Brain microvascular endothelial cell (primary cell): ENCODE measurements at regions not wholly inside any gene's neighbourhood (a gene's known extent, or its start where the extent isn't known, plus 50 kb on each side); places are given as distances from the start of the nearest gene placed in this dataset.

Experiments used
- DNase-seq: peaks from one replicate; pipeline ENCODE4 v3.0.0-alpha.2; 2020
- H3K27ac ChIP-seq: fragments of 250-450 bp; sonication (Bioruptor Pico); 2 replicates; pipeline ENCODE4 v1.5.1; 2020; ENCODE audit warnings: mild to moderate bottlenecking, moderate library complexity
- H3K27me3 ChIP-seq: fragments of 250-450 bp; sonication (Bioruptor Pico); replicated peaks from 2 replicates; pipeline ENCODE4 v1.5.1; 2020; ENCODE audit warnings: mild to moderate bottlenecking
- H3K36me3 ChIP-seq: fragments of 250-450 bp; sonication (Bioruptor Pico); replicated peaks from 2 replicates; pipeline ENCODE4 v1.5.1; 2020; ENCODE audit warnings: mild to moderate bottlenecking
- H3K4me3 ChIP-seq: 2 replicates; pipeline ENCODE4 v1.5.1; 2011; ENCODE audit warnings: low read depth, mild to moderate bottlenecking, control low read depth, low read length, moderate library complexity
- in situ Hi-C: cut with HindIII; loops from 2 replicates; pipeline ENCODE4 v1.10.0; 2017; ENCODE audit warnings: low sequenced_read_pairs, low pct_ligation_motif_present
- TF ChIP-seq, protein P1 (sequence below): IDR thresholded peaks from 2 replicates; pipeline ENCODE4 v1.5.1; 2011; ENCODE audit warnings: low read depth, mild to moderate bottlenecking, moderate library complexity, low read length, control low read depth, inconsistent platforms; ENCODE audit errors: missing control alignments

DNA sequence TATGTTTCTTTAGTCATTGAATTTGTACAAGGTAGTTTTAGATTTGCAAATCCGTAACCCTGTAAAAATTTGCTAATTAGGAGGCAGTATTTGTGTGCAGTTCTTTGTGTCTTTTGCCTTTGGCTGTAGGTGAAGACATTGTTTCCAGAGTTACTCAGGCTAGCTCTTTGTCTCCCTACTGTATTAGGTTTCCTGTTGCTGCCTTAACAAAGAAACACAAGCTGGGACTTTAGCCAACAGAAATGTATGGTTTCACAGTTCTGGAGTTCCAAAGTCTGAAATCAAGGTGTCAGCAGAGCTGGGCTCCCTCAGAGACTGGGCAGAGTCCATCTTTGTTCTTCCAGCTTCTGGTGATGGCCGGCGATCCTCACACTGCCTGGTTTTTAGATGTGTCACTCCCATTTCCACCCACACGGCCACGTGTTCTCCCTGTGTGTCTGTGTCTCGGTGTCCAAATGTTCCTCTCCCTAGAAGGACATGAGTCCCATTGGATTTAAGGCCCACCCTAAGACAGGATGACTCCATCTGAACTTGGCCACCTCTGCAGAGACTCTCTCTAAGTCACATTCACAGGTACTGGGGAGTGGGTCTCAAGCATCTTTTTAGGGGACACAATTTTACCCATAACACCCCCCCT, 309.7 kb downstream of the GALR1 start:
- Histone ChIP-seq H3K27me3 (no peaks in the 10 kb centered on the region), H3K36me3 (no peaks in the 10 kb centered on the region), H3K4me3 (no peak overlapping the region), H3K27ac (no peak overlapping the region)
- in situ Hi-C loops, result no loop called here
- TF ChIP-seq, protein P1, sequence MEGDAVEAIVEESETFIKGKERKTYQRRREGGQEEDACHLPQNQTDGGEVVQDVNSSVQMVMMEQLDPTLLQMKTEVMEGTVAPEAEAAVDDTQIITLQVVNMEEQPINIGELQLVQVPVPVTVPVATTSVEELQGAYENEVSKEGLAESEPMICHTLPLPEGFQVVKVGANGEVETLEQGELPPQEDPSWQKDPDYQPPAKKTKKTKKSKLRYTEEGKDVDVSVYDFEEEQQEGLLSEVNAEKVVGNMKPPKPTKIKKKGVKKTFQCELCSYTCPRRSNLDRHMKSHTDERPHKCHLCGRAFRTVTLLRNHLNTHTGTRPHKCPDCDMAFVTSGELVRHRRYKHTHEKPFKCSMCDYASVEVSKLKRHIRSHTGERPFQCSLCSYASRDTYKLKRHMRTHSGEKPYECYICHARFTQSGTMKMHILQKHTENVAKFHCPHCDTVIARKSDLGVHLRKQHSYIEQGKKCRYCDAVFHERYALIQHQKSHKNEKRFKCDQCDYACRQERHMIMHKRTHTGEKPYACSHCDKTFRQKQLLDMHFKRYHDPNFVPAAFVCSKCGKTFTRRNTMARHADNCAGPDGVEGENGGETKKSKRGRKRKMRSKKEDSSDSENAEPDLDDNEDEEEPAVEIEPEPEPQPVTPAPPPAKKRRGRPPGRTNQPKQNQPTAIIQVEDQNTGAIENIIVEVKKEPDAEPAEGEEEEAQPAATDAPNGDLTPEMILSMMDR, result no peak
- DNase-seq, result no peak

DNA sequence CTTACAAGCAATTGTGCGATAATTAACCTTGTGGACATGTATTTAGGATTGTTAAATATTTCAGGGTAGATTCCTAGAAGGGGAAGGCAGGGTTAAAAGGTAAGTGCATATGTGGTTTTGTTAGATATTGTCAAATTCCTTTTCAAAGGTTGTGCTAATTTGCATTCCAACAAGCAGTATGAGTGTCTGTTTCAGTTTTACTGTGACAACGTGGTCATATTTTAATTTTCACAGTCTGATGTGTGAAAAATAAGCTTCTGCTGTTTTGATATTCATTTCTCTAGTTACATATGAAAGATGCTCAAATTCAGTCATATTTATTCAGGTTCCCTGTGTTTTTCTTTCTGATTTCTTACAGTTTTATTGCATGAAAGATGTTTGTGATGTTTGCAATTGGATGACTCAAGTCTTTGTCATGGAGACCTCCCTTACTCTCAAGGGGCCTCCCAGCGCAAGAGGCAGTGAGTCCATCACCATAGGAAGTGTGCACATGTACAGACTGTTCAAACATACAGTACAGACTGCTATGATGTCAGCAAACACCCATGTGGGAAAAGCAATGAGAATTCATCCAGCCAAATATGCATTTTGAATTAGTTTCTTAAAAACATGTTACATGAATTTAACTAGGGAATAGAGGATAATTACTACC, 310.8 kb downstream of the GALR1 start:
- in situ Hi-C loops, result no loop called here
- Histone ChIP-seq H3K36me3 (no peaks in the 10 kb centered on the region), H3K4me3 (no peak overlapping the region), H3K27me3 (no peaks in the 10 kb centered on the region), H3K27ac (no peak overlapping the region)
- TF ChIP-seq, protein P1, result no peak
- DNase-seq, result peak; percentile 82

DNA sequence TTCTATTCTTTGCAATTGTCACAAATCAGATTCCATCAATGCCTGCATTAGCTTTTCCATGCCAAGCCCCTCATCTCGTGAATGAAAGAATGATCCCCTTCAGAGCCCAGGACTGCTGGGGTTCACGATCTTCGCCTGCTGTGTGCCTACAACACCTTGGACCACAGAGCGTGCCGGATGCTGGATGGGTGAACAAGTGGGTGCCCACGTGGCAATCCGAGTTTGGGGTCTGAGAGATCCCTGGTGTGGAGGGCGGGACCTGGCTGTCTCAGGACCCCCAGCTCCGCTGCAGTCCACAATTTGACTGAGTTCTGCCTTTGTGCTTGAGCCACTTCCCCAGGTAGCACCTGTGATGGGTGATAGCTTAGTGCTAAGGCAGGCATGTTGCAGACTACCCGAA, 317.0 kb downstream of the GALR1 start:
- TF ChIP-seq, protein P1, result no peak
- H3K27ac ChIP-seq, result no peak overlapping the region
- no peaks in the 10 kb centered on the region for H3K36me3 ChIP-seq
- no peak overlapping the region for H3K4me3 ChIP-seq
- no peaks in the 10 kb centered on the region for H3K27me3 ChIP-seq
- no peak for DNase-seq
- in situ Hi-C loops, result no loop called here

DNA sequence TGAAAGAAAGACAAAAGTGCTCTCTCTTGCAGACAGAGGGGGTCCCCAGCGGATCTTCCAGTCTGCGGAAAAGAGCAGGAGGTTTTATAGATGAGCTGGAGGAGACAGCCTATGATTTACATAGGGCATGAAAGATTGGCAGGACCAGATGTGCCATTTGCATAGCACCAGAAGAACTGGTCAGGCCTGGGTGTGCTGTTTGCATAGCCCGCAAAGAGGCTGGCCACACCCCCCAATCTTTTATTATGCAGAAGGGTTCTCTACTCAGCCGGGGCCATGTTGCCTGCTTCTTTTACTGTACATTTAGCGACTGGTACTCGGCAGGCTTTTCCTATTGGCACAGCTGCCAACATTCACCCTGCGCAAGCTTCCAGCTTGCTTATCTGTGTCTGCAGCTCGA, 317.6 kb downstream of the GALR1 start:
- H3K27me3 ChIP-seq, result no peaks in the 10 kb centered on the region
- TF ChIP-seq, protein P1, result no peak
- H3K4me3 ChIP-seq, result no peak overlapping the region
- in situ Hi-C loops, result no loop called here
- H3K36me3 ChIP-seq, result no peaks in the 10 kb centered on the region
- no peak for DNase-seq
- H3K27ac ChIP-seq, result no peak overlapping the region

DNA sequence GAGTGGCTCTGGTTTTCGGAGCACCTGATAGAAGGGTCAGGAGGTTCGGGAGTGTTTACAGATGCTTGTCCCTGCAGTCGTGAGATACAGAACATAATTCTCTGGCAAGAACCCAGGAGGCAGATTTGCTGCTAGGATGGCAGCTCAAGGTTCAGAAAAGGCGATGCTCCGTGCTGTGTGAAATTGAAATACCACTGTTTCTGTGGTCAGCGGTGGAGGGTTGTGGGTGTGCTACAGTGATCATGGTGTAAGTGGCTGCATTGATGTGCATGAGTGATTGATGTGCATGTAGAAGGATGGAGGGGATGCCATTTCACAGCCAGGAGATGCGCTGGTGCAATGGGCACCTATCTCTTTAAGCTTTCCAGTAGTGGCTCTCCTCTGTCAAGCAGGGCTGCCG, 322.1 kb downstream of the GALR1 start:
- in situ Hi-C loops, result no loop called here
- TF ChIP-seq, protein P1, result no peak
- Histone ChIP-seq H3K36me3 (no peaks in the 10 kb centered on the region), H3K27me3 (no peaks in the 10 kb centered on the region), H3K27ac (no peak overlapping the region), H3K4me3 (no peak overlapping the region)
- DNase-seq, result no peak

DNA sequence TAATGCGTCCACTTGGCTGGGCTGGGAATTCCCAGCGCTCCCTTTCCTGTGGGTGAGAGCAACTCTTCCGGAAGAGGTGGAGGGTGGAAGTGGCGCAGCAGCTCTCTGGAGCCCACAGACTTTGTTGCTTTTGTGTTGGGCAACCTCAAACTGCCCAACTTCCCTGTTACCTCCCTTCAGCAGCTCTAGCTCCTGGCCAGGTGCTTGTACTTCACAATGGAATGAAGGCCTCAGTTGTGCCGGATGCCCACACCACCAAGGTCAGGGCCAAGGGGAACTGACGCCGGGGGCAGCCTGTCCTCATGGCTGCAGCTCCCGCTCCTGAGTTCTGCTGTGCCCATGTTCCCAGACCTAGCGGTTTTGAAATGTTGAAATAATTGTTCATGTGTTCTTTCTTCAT, 322.9 kb downstream of the GALR1 start:
- H3K27me3 ChIP-seq, result no peaks in the 10 kb centered on the region
- H3K4me3 ChIP-seq, result no peak overlapping the region
- H3K36me3 ChIP-seq, result no peaks in the 10 kb centered on the region
- TF ChIP-seq, protein P1, result no peak
- H3K27ac ChIP-seq, result no peak overlapping the region
- in situ Hi-C loops, result no loop called here
- no peak for DNase-seq
